HepG2 (cell line): ENCODE measurements at regions not wholly inside any gene's neighbourhood (a gene's known extent, or its start where the extent isn't known, plus 50 kb on each side); places are given as distances from the start of the nearest gene placed in this dataset.

Experiments used
- ATAC-seq: fragments of 200-7000 bp; cut with Tn5 transposase; 3 replicates; pipeline ENCODE4 v1.9.1; 2020; ENCODE audit warnings: mild to moderate bottlenecking, moderate library complexity
- BruUV-seq: library from RNA; stranded (reverse); fragments of 400-500 nt; replicated peaks from 2 replicates; lab custom pipeline; 2021; lab: Mats Ljungman, UMichigan
- CTCF ChIA-PET: fragments of 300-600 bp; formaldehyde crosslinking; extraction: SDS; loops from one replicate; lab custom pipeline; 2021; ENCODE audit warnings: low total read pairs, inconsistent platforms, low intra/inter-chr PET ratio; lab: Yijun Ruan, JAX
- POLR2A ChIA-PET: fragments of 350-600 bp; sonication (Branson Sonifier 250); formaldehyde crosslinking; loops from one replicate; lab custom pipeline; 2020; ENCODE audit warnings: antibody characterized with exemption, inconsistent platforms; lab: Yijun Ruan, JAX
- DNase-seq: peaks from one replicate; pipeline ENCODE4 v3.0.0-alpha.2; 2015; ENCODE audit warnings: low spot score
- FAIRE-seq: peaks from 3 replicates; lab custom pipeline; 2011; peaks lifted over from hg19 to GRCh38; lab: Jason Lieb, UNC
- H2AFZ ChIP-seq: one replicate; pipeline ENCODE4 v1.6.1; 2011; ENCODE audit warnings: low read length, inconsistent platforms
- H3K27ac ChIP-seq: fragments of 300-600 bp; 3 replicates; pipeline ENCODE4 v1.8.0; 2011; ENCODE audit warnings: mixed run types, mild to moderate bottlenecking, mixed read lengths, low read length, inconsistent platforms; ENCODE audit not compliant: insufficient read depth; ENCODE audit errors: extremely low read length
- H3K27me3 ChIP-seq, 2 experiments: fragments of 200-600 bp in 1 of 2; 2 replicates in 1 of 2; 3 replicates in 1 of 2; pipeline versions ENCODE4 v1.6.0 to v1.8.0; 2011; ENCODE audit warnings: low read length in 2 of 2, mild to moderate bottlenecking in 2 of 2, moderate library complexity in 2 of 2, inconsistent platforms in 1 of 2; ENCODE audit not compliant: insufficient read depth in 2 of 2, control insufficient read depth in 1 of 2
- H3K36me3 ChIP-seq, 2 experiments: fragments of 200-600 bp in 1 of 2; replicated peaks in 1 of 2; 2 replicates in 1 of 2; 3 replicates in 1 of 2; pipeline versions ENCODE4 v1.5.1 to v1.8.0; 2011; ENCODE audit warnings: low read length in 2 of 2, inconsistent platforms in 1 of 2; ENCODE audit not compliant: insufficient read depth in 2 of 2, control insufficient read depth in 1 of 2
- H3K4me1 ChIP-seq: 2 replicates; pipeline ENCODE4 v1.5.1; 2012; ENCODE audit warnings: low read length, inconsistent platforms; ENCODE audit not compliant: insufficient read depth
- H3K4me2 ChIP-seq: 2 replicates; pipeline ENCODE4 v1.6.0; 2011; ENCODE audit warnings: low read depth, low read length, inconsistent platforms
- H3K4me3 ChIP-seq, 3 experiments: fragments of 200-600 bp in 1 of 3; sonication (generic), shearing (Covaris generic) in 1 of 3; replicated peaks in 1 of 3; 2 replicates each; pipeline ENCODE4 v1.5.1; 2011 to 2016; ENCODE audit warnings: low read length in 3 of 3, inconsistent platforms in 2 of 3, low read depth in 2 of 3, mild to moderate bottlenecking in 2 of 3, control low read depth in 1 of 3, mixed read lengths in 1 of 3; ENCODE audit not compliant: insufficient read depth in 1 of 3
- H3K79me2 ChIP-seq: one replicate; pipeline ENCODE4 v1.6.1; 2011; ENCODE audit warnings: low read length, inconsistent platforms; ENCODE audit not compliant: insufficient read depth
- H3K9ac ChIP-seq: 2 replicates; pipeline ENCODE4 v1.6.0; 2011; ENCODE audit warnings: mild to moderate bottlenecking, low read depth, low read length, inconsistent platforms; ENCODE audit not compliant: insufficient read depth
- H3K9me3 ChIP-seq: 2 replicates; pipeline ENCODE4 v1.5.1; 2012; ENCODE audit warnings: mild to moderate bottlenecking, low read length
- H4K20me1 ChIP-seq: 2 replicates; pipeline ENCODE4 v1.6.0; 2011; ENCODE audit warnings: inconsistent platforms, mild to moderate bottlenecking, low read length, moderate library complexity; ENCODE audit not compliant: insufficient read depth
- JUNB ChIP-seq: sonication (generic); formaldehyde crosslinking; IDR thresholded peaks from 2 replicates; pipeline ENCODE4 v1.8.0; 2022; ENCODE audit warnings: missing genetic modification reagents, mild to moderate bottlenecking, borderline replicate concordance
- KDM3A ChIP-seq: IDR thresholded peaks from 2 replicates; pipeline ENCODE4 v1.6.1; 2018; ENCODE audit warnings: low read depth, missing compliant biosample characterization
- MBNL3 ChIP-seq: fragments of 250-450 bp; sonication (Bioruptor Pico); conservative IDR thresholded peaks from 2 replicates; pipeline ENCODE4 v1.8.0; 2022; ENCODE audit warnings: mild to moderate bottlenecking, inconsistent platforms
- NAIF1 ChIP-seq: sonication (generic); formaldehyde crosslinking; IDR thresholded peaks from 2 replicates; pipeline ENCODE4 v1.5.0; 2020; ENCODE audit warnings: mild to moderate bottlenecking, missing genetic modification reagents, borderline replicate concordance
- NBN ChIP-seq: fragments of 450-650 bp; conservative IDR thresholded peaks from 2 replicates; pipeline ENCODE4 v1.6.1; 2017
- NFATC3 ChIP-seq: sonication (generic); formaldehyde crosslinking; IDR thresholded peaks from 2 replicates; pipeline ENCODE4 v1.5.1; 2020; ENCODE audit warnings: mild to moderate bottlenecking, missing genetic modification reagents
- PITX1 ChIP-seq: sonication (generic); formaldehyde crosslinking; IDR thresholded peaks from 2 replicates; pipeline ENCODE4 v1.5.1; 2020; ENCODE audit warnings: mild to moderate bottlenecking, missing genetic modification reagents
- RAD21 ChIP-seq: fragments of 450-650 bp; formaldehyde crosslinking; IDR thresholded peaks from 2 replicates; pipeline ENCODE4 v1.5.0; 2020; ENCODE audit warnings: mild to moderate bottlenecking
- SKI ChIP-seq: fragments of 450-650 bp; IDR thresholded peaks from one replicate; pipeline ENCODE4 v1.6.1; 2018; ENCODE audit warnings: mild to moderate bottlenecking; ENCODE audit not compliant: partially characterized antibody
- SMYD3 ChIP-seq: sonication (generic); formaldehyde crosslinking; IDR thresholded peaks from 2 replicates; pipeline ENCODE4 v1.8.1; 2023; ENCODE audit warnings: mild to moderate bottlenecking, missing genetic modification reagents
- SP140L ChIP-seq: sonication (generic); formaldehyde crosslinking; IDR thresholded peaks from 2 replicates; pipeline ENCODE4 v1.4.0; 2020; ENCODE audit warnings: missing genetic modification reagents, borderline replicate concordance
- U2AF2 ChIP-seq: fragments of 200-400 bp; formaldehyde crosslinking; IDR thresholded peaks from 2 replicates; pipeline ENCODE4 v1.6.1; 2017; ENCODE audit warnings: low read depth, mild to moderate bottlenecking, low read length
- XBP1 ChIP-seq: sonication (generic); formaldehyde crosslinking; IDR thresholded peaks from 2 replicates; pipeline ENCODE4 v1.5.0; 2020; ENCODE audit warnings: missing genetic modification reagents
- ZBTB21 ChIP-seq: sonication (generic); formaldehyde crosslinking; IDR thresholded peaks from 2 replicates; pipeline ENCODE4 v1.4.0; 2020; ENCODE audit warnings: missing genetic modification reagents
- ZFP62 ChIP-seq: sonication (generic); formaldehyde crosslinking; IDR thresholded peaks from 2 replicates; pipeline ENCODE4 v1.4.0; 2020; ENCODE audit warnings: missing genetic modification reagents
- ZNF329 ChIP-seq: sonication (generic); formaldehyde crosslinking; IDR thresholded peaks from 2 replicates; pipeline ENCODE4 v1.9.0; 2021; ENCODE audit warnings: low read depth, mild to moderate bottlenecking, missing genetic modification reagents
- ZNF746 ChIP-seq: sonication (generic); formaldehyde crosslinking; IDR thresholded peaks from 2 replicates; pipeline ENCODE4 v1.8.0; 2022; ENCODE audit warnings: mild to moderate bottlenecking, missing genetic modification reagents
- WGBS: methylation state at CpG from one replicate; pipeline ENCODE4 v1.1.6; 2017; ENCODE audit warnings: low lambda C conversion rate; 5-methylcytosine and 5-hydroxymethylcytosine counted together
- in situ Hi-C: cut with HindIII; loops from 2 replicates; pipeline ENCODE4 v1.10.0; 2017; ENCODE audit warnings: low pct_unique_long_range_greater_than_20kb; ENCODE audit not compliant: extremely low pct_ligation_motif_present
- intact Hi-C: fragments of 100-400 bp; cut with micrococcal nuclease; formaldehyde crosslinking; loops from one replicate; pipeline ENCODE4 v1.10.0; 2022; ENCODE audit not compliant: unreplicated experiment
- TF ChIP-seq, protein P1 (sequence below): sonication (generic); formaldehyde crosslinking; IDR thresholded peaks from 2 replicates; pipeline ENCODE4 v1.4.0; 2020; ENCODE audit warnings: low read depth, mild to moderate bottlenecking, missing genetic modification reagents
- TF ChIP-seq, protein P2 (sequence below): sonication (generic); formaldehyde crosslinking; IDR thresholded peaks from 2 replicates; pipeline ENCODE4 v1.5.0; 2020; ENCODE audit warnings: mild to moderate bottlenecking, missing genetic modification reagents, moderate library complexity

DNA sequence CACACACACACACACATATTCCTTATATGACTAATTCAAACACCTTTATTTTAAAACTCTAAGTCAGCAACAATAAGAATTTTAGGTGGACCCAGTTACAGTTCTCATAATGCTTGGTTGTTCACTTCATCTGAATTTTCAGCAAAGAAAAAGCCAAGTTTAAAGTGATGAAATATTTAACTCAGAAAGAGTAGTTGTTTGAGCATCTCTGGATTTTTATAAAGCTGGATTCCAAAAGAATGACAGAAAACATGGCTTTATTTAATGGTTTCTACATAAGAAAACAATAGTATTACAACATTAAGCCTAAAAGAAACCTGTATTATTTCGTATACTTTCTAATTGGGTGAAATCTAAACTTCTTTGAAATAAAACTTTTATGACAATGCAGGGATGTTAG is 54.2 kb upstream of the ADAMTS5 start:
- BruUV-seq: no TSS peak
- ATAC-seq (no peak), FAIRE-seq (no peak), DNase-seq (no peak)
- ChIA-PET POLR2A (no interaction called here), CTCF (no interaction called here)
- Histone ChIP-seq H3K4me1 (no peaks in the 10 kb centered on the region), H3K79me2 (no peaks in the 10 kb centered on the region), H3K9me3 (peaks cover 83% of the 10 kb centered on the region), H3K9ac (no peak overlapping the region), H3K4me2 (no peak overlapping the region), H3K36me3 (no peaks in the 10 kb centered on the region), H2AFZ (no peak overlapping the region), H4K20me1 (no peaks in the 10 kb centered on the region), H3K4me3 (no peak overlapping the region), H3K27ac (no peak overlapping the region), H3K27me3 (no peaks in the 10 kb centered on the region)
- in situ Hi-C loops (no loop called here), intact Hi-C loops (no loop called here)
- 21% methylated on average over 1 of the region's 1 CpG for WGBS
- TF ChIP-seq, protein P1, sequence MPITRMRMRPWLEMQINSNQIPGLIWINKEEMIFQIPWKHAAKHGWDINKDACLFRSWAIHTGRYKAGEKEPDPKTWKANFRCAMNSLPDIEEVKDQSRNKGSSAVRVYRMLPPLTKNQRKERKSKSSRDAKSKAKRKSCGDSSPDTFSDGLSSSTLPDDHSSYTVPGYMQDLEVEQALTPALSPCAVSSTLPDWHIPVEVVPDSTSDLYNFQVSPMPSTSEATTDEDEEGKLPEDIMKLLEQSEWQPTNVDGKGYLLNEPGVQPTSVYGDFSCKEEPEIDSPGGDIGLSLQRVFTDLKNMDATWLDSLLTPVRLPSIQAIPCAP: no peak
- no peak for TF ChIP-seq ZNF746 (CRISPR knock-in tag)
- TF ChIP-seq RAD21 (CRISPR knock-in tag): no peak
- no peak for TF ChIP-seq PITX1
- TF ChIP-seq XBP1: no peak
- no peak for TF ChIP-seq U2AF2
- TF ChIP-seq SKI: no peak

DNA sequence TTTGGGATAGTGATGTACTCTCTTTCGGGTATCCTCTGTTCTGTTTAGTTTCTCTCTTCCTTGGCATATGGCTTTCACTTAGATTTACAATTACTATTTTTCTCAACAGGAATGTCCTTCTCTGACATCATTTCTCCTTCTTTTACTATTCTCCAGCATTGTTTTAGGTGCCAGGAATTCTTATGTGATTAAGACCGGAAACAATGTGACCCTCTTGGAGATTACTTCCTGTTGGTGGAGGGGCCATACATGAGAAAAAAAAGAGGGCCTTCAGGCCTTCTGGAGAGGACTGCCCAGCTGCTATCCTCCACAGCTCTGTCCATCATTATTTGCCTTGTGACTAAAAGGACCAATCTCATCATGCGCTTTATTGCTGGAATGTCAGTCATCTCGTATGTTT is 50.4 kb upstream of the ADAMTS5 start:
- Histone ChIP-seq H2AFZ (no peak overlapping the region), H3K4me1 (no peaks in the 10 kb centered on the region), H3K4me3 (no peak overlapping the region), H3K36me3 (no peaks in the 10 kb centered on the region), H4K20me1 (no peaks in the 10 kb centered on the region), H3K27ac (no peak overlapping the region), H3K79me2 (no peaks in the 10 kb centered on the region), H3K27me3 (no peaks in the 10 kb centered on the region), H3K4me2 (no peak overlapping the region), H3K9ac (no peak overlapping the region), H3K9me3 (peaks cover 82% of the 10 kb centered on the region)
- no peak for ATAC-seq
- intact Hi-C loops (no loop called here), in situ Hi-C loops (no loop called here)
- no peak for FAIRE-seq
- ChIA-PET CTCF (no interaction called here), POLR2A (no interaction called here)
- DNase-seq: no peak
- no TSS peak for BruUV-seq
- 44% methylated on average over 4 of the region's 4 CpGs for WGBS
- TF ChIP-seq MBNL3 (no peak), KDM3A (no peak), ZFP62 (CRISPR knock-in tag) (no peak), ZNF329 (CRISPR knock-in tag) (no peak), NFATC3 (CRISPR knock-in tag) (no peak), NBN (no peak), SMYD3 (no peak), SP140L (CRISPR knock-in tag) (no peak), NAIF1 (CRISPR knock-in tag) (no peak), ZBTB21 (CRISPR knock-in tag) (no peak), JUNB (CRISPR knock-in tag) (no peak)
- TF ChIP-seq, protein P2, sequence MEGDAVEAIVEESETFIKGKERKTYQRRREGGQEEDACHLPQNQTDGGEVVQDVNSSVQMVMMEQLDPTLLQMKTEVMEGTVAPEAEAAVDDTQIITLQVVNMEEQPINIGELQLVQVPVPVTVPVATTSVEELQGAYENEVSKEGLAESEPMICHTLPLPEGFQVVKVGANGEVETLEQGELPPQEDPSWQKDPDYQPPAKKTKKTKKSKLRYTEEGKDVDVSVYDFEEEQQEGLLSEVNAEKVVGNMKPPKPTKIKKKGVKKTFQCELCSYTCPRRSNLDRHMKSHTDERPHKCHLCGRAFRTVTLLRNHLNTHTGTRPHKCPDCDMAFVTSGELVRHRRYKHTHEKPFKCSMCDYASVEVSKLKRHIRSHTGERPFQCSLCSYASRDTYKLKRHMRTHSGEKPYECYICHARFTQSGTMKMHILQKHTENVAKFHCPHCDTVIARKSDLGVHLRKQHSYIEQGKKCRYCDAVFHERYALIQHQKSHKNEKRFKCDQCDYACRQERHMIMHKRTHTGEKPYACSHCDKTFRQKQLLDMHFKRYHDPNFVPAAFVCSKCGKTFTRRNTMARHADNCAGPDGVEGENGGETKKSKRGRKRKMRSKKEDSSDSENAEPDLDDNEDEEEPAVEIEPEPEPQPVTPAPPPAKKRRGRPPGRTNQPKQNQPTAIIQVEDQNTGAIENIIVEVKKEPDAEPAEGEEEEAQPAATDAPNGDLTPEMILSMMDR (CRISPR knock-in tag): no peak
